ENCODE measurements at regions not wholly inside any gene's neighbourhood (a gene's known extent, or its start where the extent isn't known, plus 50 kb on each side); places are given as distances from the start of the nearest gene placed in this dataset.

DNA sequence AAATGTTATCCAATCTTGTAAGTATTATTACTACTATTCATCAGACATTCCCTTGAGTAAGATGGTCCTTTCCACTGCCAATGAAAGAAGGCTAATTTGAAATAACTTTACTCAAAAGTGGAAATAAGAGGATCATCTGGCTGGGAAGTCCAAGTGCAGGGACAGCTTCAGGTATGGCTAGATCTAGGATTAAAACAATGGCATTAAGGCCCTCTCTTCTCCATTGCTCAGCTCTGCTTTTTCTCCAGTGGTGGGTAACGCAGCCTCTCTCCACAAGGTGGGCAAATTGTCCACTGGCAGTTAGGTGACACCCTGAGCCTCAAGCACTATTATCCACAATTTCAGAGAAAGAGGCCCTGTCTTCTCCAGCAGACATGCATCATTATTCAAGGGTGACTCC, 66.7 kb upstream of the PGM2 start:
- no peak overlapping the region for H3K4me3 Mint-ChIP-seq
- peaks cover 15% of the 10 kb centered on the region for H3K4me1 Mint-ChIP-seq (ENCODE audit: low read depth)
- ChIA-PET CTCF (interaction anchor here (0.8 kb wide), 1 partner anchor 35 kb away, joined by 3 read pairs; no protein-coding TSS in a partner anchor), POLR2A (no interaction called here)
- no peak for DNase-seq
- TF ChIP-seq, protein P1, sequence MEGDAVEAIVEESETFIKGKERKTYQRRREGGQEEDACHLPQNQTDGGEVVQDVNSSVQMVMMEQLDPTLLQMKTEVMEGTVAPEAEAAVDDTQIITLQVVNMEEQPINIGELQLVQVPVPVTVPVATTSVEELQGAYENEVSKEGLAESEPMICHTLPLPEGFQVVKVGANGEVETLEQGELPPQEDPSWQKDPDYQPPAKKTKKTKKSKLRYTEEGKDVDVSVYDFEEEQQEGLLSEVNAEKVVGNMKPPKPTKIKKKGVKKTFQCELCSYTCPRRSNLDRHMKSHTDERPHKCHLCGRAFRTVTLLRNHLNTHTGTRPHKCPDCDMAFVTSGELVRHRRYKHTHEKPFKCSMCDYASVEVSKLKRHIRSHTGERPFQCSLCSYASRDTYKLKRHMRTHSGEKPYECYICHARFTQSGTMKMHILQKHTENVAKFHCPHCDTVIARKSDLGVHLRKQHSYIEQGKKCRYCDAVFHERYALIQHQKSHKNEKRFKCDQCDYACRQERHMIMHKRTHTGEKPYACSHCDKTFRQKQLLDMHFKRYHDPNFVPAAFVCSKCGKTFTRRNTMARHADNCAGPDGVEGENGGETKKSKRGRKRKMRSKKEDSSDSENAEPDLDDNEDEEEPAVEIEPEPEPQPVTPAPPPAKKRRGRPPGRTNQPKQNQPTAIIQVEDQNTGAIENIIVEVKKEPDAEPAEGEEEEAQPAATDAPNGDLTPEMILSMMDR (IDR thresholded peaks at IDR 0.05): no peak
- no peak overlapping the region for H3K27ac Mint-ChIP-seq
- H3K27me3 Mint-ChIP-seq: no peaks in the 10 kb centered on the region
- no peak for ATAC-seq
- H3K36me3 Mint-ChIP-seq (ENCODE audit: low read depth): no peaks in the 10 kb centered on the region
- intact Hi-C loops (cut with micrococcal nuclease): no loop called here
- H3K9me3 Mint-ChIP-seq: no peaks in the 10 kb centered on the region

GRCh38 chr4:37758226-37758625, 68.3 kb upstream of the PGM2 start:
- no peaks in the 10 kb centered on the region for H3K36me3 Mint-ChIP-seq (ENCODE audit: low read depth)
- H3K27ac Mint-ChIP-seq: no peak overlapping the region
- no peak overlapping the region for H3K4me3 Mint-ChIP-seq
- POLR2A ChIA-PET: no interaction called here
- H3K27me3 Mint-ChIP-seq: peaks cover 1% of the 10 kb centered on the region
- DNase-seq (no peak), ATAC-seq (no peak)
- H3K4me1 Mint-ChIP-seq (ENCODE audit: low read depth): peaks cover 24% of the 10 kb centered on the region
- intact Hi-C loops (cut with micrococcal nuclease): no loop called here
- CTCF ChIA-PET: interaction anchor here (0.9 to 1.4 kb wide), 3 partner anchors 10 to 155 kb away, joined by 3 read pairs; no protein-coding TSS in a partner anchor
- TF ChIP-seq, protein P1 (IDR thresholded peaks at IDR 0.05): no peak
- no peaks in the 10 kb centered on the region for H3K9me3 Mint-ChIP-seq

DNA sequence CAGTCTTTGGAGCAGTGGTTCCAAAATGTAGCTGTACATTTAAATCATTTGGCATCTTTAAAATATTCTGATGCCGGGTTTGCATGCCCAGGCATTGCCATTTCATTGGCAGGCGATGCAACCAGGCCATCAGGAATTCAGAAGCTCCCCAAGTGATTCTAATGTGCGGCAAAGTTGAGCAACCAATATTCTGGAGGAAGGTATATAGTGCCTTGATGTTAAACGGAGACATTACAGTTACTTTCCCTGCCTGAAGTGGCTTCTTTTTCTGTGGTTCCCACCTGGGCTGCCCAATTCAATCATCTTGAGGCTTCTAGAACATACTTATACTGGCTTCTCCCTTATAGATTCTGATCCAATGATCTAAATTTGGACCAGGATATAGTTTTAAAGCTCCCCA, 68.7 kb upstream of the PGM2 start:
- Mint-ChIP-seq H3K36me3 (ENCODE audit: low read depth) (no peaks in the 10 kb centered on the region), H3K9me3 (no peaks in the 10 kb centered on the region), H3K27me3 (peaks cover 1% of the 10 kb centered on the region), H3K27ac (no peak overlapping the region), H3K4me3 (no peak overlapping the region), H3K4me1 (ENCODE audit: low read depth) (peaks cover 24% of the 10 kb centered on the region)
- TF ChIP-seq, protein P1 (IDR thresholded peaks at IDR 0.05): no peak
- ChIA-PET CTCF (interaction anchor here (0.9 to 1.4 kb wide), 3 partner anchors 10 to 155 kb away, joined by 3 read pairs; no protein-coding TSS in a partner anchor), POLR2A (no interaction called here)
- no peak for ATAC-seq
- intact Hi-C loops (cut with micrococcal nuclease): no loop called here
- no peak for DNase-seq

DNA sequence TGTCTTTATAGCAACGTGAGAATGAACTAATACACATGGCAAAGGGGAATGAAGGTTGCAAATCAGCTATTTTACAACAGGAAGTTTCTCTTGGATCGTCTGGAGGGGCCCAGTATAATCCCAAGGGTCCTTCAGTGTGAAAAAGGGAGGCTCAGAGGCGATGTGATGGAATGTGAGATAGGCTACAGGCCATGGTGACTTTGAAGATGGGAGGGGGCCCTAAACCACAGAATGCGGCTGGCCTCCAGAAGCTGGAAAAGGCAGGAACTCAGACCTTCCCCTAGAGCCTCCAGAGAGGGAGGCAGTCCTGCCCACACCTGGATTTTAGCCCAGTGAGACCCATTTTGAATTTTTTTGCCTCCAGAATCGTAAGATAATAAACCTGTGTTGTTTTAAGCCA, 69.4 kb upstream of the PGM2 start:
- DNase-seq: no peak
- POLR2A ChIA-PET: no interaction called here
- H3K4me3 Mint-ChIP-seq: no peak overlapping the region
- TF ChIP-seq, protein P1 (IDR thresholded peaks at IDR 0.05): no peak
- no peak overlapping the region for H3K27ac Mint-ChIP-seq
- intact Hi-C loops (cut with micrococcal nuclease): no loop called here
- no peak for ATAC-seq
- H3K9me3 Mint-ChIP-seq: no peaks in the 10 kb centered on the region
- peaks cover 22% of the 10 kb centered on the region for H3K4me1 Mint-ChIP-seq (ENCODE audit: low read depth)
- CTCF ChIA-PET: interaction anchor here (1.0 to 1.4 kb wide), 2 partner anchors 103 to 154 kb away, joined by 3 read pairs; no protein-coding TSS in a partner anchor
- no peaks in the 10 kb centered on the region for H3K36me3 Mint-ChIP-seq (ENCODE audit: low read depth)
- peaks cover 1% of the 10 kb centered on the region for H3K27me3 Mint-ChIP-seq

DNA sequence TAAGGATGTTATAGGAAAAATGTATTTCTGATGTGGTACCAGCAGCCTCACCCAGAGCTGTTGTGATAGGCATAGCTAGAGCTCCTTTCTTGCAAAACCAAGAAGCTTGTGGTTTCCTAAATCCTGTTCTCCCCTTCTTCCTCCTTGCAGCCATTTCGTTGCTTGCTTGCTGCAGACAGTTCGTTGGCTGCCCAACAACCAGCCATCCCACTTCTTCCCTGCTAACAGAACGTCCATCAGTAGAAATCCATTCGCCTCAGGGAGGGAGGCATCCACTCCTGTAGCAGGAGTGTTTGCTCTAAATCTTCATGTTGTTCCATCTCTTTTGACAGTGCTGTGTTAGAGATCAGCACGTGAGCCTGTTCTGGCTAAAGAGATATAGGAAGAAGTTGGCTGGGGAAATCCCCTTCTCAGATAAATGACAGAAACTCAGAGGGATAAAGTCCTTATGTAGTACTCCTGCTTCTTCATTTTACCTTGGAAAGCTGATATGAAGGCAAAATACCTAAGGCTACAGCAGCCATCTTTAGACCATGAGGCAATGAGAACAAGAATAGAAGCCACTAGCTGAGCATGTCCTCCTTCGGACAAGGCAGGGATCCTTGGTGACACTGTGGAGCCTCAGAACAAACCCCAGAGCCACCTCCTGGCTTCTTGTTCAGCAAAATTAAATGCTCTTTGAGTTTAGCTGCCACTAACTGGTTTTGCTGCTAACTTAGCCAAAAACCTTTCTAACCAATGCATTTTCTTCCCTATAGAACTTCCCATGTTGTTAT, 68.4 kb upstream of the RELL1 start:
- Mint-ChIP-seq H3K36me3 (ENCODE audit: low read depth) (no peaks in the 10 kb centered on the region), H3K4me3 (no peak overlapping the region), H3K27me3 (peaks cover 1% of the 10 kb centered on the region), H3K4me1 (ENCODE audit: low read depth) (peaks cover 22% of the 10 kb centered on the region), H3K9me3 (no peaks in the 10 kb centered on the region), H3K27ac (no peak overlapping the region)
- POLR2A ChIA-PET: interaction anchor here (0.9 kb wide), 1 partner anchor 112 kb away, joined by 3 read pairs; no protein-coding TSS in a partner anchor
- TF ChIP-seq, protein P1 (IDR thresholded peaks at IDR 0.05): no peak
- intact Hi-C loops (cut with micrococcal nuclease): no loop called here
- no peak for DNase-seq
- no peak for ATAC-seq
- CTCF ChIA-PET: no interaction called here

Data from activated CD8-positive, alpha-beta T cell treated with anti-CD3 and anti-CD28 coated beads for 36 hours (primary cell).